ENCODE measurements at regions not wholly inside any gene's neighbourhood (a gene's known extent, or its start where the extent isn't known, plus 50 kb on each side); places are given as distances from the start of the nearest gene placed in this dataset.

GRCh38 chr1:163561580-163562295 is 240.0 kb downstream of the NUF2 start:
- peaks cover 2% of the 10 kb centered on the region for H3K9me3 Mint-ChIP-seq
- no peaks in the 10 kb centered on the region for H3K36me3 ChIP-seq (ENCODE audit: insufficient read depth, low read length)
- no peaks in the 10 kb centered on the region for H3K4me1 Mint-ChIP-seq (ENCODE audit: low read depth)
- H3K27me3 ChIP-seq (ENCODE audit: control insufficient read depth in 1 of 2, insufficient read depth in 2 of 2, low read length in 2 of 2): no peaks in the 10 kb centered on the region
- ChIA-PET CTCF (no interaction called here), POLR2A (no interaction called here)
- no peaks in the 10 kb centered on the region for H3K4me1 ChIP-seq (ENCODE audit: insufficient read depth, low read length)
- no peak overlapping the region for H3K27ac ChIP-seq (ENCODE audit: low read depth in 1 of 2, low read length in 2 of 2)
- H3K9me3 ChIP-seq (ENCODE audit: control insufficient read depth in 1 of 2, insufficient read depth in 1 of 2, low read length in 2 of 2): no peaks in the 10 kb centered on the region
- TF ChIP-seq, protein P1, sequence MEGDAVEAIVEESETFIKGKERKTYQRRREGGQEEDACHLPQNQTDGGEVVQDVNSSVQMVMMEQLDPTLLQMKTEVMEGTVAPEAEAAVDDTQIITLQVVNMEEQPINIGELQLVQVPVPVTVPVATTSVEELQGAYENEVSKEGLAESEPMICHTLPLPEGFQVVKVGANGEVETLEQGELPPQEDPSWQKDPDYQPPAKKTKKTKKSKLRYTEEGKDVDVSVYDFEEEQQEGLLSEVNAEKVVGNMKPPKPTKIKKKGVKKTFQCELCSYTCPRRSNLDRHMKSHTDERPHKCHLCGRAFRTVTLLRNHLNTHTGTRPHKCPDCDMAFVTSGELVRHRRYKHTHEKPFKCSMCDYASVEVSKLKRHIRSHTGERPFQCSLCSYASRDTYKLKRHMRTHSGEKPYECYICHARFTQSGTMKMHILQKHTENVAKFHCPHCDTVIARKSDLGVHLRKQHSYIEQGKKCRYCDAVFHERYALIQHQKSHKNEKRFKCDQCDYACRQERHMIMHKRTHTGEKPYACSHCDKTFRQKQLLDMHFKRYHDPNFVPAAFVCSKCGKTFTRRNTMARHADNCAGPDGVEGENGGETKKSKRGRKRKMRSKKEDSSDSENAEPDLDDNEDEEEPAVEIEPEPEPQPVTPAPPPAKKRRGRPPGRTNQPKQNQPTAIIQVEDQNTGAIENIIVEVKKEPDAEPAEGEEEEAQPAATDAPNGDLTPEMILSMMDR (IDR thresholded peaks at IDR 0.05): no peak
- H3K27ac Mint-ChIP-seq: no peak overlapping the region
- no peaks in the 10 kb centered on the region for H3K36me3 Mint-ChIP-seq (ENCODE audit: low read depth)
- ATAC-seq (ENCODE audit: poor library complexity) (no peak), DNase-seq (no peak)
- intact Hi-C loops (cut with DNase I, micrococcal nuclease): no loop called here
- H3K4me3 Mint-ChIP-seq: no peak overlapping the region
- H3K27me3 Mint-ChIP-seq: no peaks in the 10 kb centered on the region
- no peak overlapping the region for H3K4me3 ChIP-seq (ENCODE audit: low read length)

GRCh38 chr1:163562355-163562754 is 240.6 kb downstream of the NUF2 start:
- no peak for DNase-seq
- Mint-ChIP-seq H3K9me3 (peaks cover 2% of the 10 kb centered on the region), H3K27ac (no peak overlapping the region), H3K4me1 (ENCODE audit: low read depth) (no peaks in the 10 kb centered on the region), H3K27me3 (no peaks in the 10 kb centered on the region), H3K36me3 (ENCODE audit: low read depth) (no peaks in the 10 kb centered on the region), H3K4me3 (no peak overlapping the region)
- Histone ChIP-seq H3K27me3 (ENCODE audit: control insufficient read depth in 1 of 2, insufficient read depth in 2 of 2, low read length in 2 of 2) (no peaks in the 10 kb centered on the region), H3K4me3 (ENCODE audit: low read length) (no peak overlapping the region), H3K27ac (ENCODE audit: low read depth in 1 of 2, low read length in 2 of 2) (no peak overlapping the region), H3K4me1 (ENCODE audit: insufficient read depth, low read length) (no peaks in the 10 kb centered on the region), H3K9me3 (ENCODE audit: control insufficient read depth in 1 of 2, insufficient read depth in 1 of 2, low read length in 2 of 2) (no peaks in the 10 kb centered on the region), H3K36me3 (ENCODE audit: insufficient read depth, low read length) (no peaks in the 10 kb centered on the region)
- TF ChIP-seq, protein P1 (IDR thresholded peaks at IDR 0.05): no peak
- intact Hi-C loops (cut with DNase I, micrococcal nuclease): no loop called here
- no peak for ATAC-seq (ENCODE audit: poor library complexity)
- ChIA-PET CTCF (no interaction called here), POLR2A (no interaction called here)

DNA sequence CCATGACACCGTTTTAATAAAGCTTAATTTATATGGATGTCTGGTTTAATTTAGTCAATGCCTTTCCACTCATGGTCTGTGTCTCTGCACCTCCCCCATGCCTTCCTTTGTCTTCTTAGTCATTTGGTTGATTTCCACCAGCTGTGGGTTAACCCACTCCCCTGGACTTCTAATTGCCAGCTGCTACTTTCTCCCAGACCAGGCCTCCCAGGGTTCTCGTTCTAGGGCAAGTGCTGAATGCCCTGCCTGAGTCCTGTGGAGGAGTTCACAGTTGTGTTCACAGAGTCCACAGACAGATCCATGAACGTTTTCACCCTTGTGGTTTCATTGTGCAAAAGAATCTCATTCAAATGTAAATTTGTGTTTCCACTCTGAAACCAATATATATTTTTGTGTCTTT is 243.4 kb downstream of the NUF2 start:
- no peaks in the 10 kb centered on the region for H3K36me3 ChIP-seq (ENCODE audit: insufficient read depth, low read length)
- TF ChIP-seq, protein P1 (IDR thresholded peaks at IDR 0.05): no peak
- H3K4me1 ChIP-seq (ENCODE audit: insufficient read depth, low read length): no peaks in the 10 kb centered on the region
- H3K27ac Mint-ChIP-seq: no peak overlapping the region
- no peaks in the 10 kb centered on the region for H3K9me3 ChIP-seq (ENCODE audit: control insufficient read depth in 1 of 2, insufficient read depth in 1 of 2, low read length in 2 of 2)
- no peaks in the 10 kb centered on the region for H3K4me1 Mint-ChIP-seq (ENCODE audit: low read depth)
- intact Hi-C loops (cut with DNase I, micrococcal nuclease): no loop called here
- H3K4me3 Mint-ChIP-seq: no peak overlapping the region
- H3K4me3 ChIP-seq (ENCODE audit: low read length): no peak overlapping the region
- H3K9me3 Mint-ChIP-seq: peaks cover 2% of the 10 kb centered on the region
- DNase-seq (no peak), ATAC-seq (ENCODE audit: poor library complexity) (no peak)
- H3K27me3 ChIP-seq (ENCODE audit: control insufficient read depth in 1 of 2, insufficient read depth in 2 of 2, low read length in 2 of 2): no peaks in the 10 kb centered on the region
- H3K27me3 Mint-ChIP-seq: no peaks in the 10 kb centered on the region
- ChIA-PET POLR2A (no interaction called here), CTCF (no interaction called here)
- no peaks in the 10 kb centered on the region for H3K36me3 Mint-ChIP-seq (ENCODE audit: low read depth)
- no peak overlapping the region for H3K27ac ChIP-seq (ENCODE audit: low read depth in 1 of 2, low read length in 2 of 2)
